ENCODE measurements at regions not wholly inside any gene's neighbourhood (a gene's known extent, or its start where the extent isn't known, plus 50 kb on each side); places are given as distances from the start of the nearest gene placed in this dataset.

DNA sequence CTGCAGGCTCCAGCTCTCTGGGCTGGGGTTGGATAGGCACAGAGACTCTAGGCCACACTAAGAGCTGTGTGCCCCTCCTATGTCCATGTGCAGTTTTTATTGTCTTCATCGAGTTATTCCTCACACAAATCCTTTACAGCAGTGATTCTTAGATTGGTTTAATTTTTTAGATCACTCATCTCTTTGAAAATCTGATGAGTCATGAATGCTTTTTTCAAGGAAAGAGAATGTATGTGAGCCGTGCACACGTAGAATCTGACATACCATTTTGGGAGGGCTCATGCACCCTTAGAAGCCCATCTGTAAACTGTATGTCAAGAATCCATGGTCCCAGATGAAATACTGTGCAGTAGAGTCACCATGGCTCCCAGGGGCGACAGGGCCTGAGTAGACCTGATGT lies 100.7 kb upstream of the S1PR3 start:
- TF ChIP-seq, protein P1, sequence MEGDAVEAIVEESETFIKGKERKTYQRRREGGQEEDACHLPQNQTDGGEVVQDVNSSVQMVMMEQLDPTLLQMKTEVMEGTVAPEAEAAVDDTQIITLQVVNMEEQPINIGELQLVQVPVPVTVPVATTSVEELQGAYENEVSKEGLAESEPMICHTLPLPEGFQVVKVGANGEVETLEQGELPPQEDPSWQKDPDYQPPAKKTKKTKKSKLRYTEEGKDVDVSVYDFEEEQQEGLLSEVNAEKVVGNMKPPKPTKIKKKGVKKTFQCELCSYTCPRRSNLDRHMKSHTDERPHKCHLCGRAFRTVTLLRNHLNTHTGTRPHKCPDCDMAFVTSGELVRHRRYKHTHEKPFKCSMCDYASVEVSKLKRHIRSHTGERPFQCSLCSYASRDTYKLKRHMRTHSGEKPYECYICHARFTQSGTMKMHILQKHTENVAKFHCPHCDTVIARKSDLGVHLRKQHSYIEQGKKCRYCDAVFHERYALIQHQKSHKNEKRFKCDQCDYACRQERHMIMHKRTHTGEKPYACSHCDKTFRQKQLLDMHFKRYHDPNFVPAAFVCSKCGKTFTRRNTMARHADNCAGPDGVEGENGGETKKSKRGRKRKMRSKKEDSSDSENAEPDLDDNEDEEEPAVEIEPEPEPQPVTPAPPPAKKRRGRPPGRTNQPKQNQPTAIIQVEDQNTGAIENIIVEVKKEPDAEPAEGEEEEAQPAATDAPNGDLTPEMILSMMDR (IDR thresholded peaks at IDR 0.05), result no peak
- TF ChIP-seq POLR2A (IDR thresholded peaks at IDR 0.05) (no peak), EP300 (IDR thresholded peaks at IDR 0.05) (no peak)

Data from ovary (tissue), 3 donors.